ENCODE measurements at regions not wholly inside any gene's neighbourhood (a gene's known extent, or its start where the extent isn't known, plus 50 kb on each side); places are given as distances from the start of the nearest gene placed in this dataset.

DNA sequence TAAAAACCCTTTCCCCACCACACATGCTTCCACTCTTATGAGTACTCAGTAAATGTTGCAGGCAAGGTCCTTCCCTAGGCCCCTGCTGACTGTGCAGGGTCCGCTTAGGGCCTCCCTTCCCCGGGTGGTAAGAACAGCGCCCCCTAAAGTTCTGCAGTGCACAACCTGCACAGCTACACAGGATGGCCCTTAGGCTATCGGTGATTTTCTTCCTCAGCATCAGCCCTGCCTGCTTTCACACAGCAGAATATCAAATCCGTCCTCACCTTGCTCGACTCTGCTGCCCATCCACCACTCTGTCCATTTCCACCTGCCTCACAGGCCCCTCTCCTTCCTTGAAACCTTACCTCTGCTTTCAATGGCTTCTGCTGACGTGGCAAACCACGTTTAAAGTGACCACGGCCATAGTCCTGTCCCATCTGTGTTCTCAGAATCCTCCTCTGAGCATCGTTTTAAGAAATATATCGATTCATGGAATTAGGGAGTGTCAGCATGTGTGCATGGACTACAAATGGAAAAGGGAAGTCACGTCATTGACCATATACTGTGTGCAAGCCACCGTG is 51.4 kb upstream of the TMEM132E start:
- TF ChIP-seq FOXA1 (IDR thresholded peaks at IDR 0.05) (no peak), PKNOX1 (IDR thresholded peaks at IDR 0.05) (no peak), SP1 (IDR thresholded peaks at IDR 0.05) (no peak)

All from HEK293T (cell line).